ENCODE measurements at regions not wholly inside any gene's neighbourhood (a gene's known extent, or its start where the extent isn't known, plus 50 kb on each side); places are given as distances from the start of the nearest gene placed in this dataset.

GRCh38 chr13:73337532-73337931 is 278.7 kb downstream of the KLF5 start:
- intact Hi-C loops (cut with micrococcal nuclease; ENCODE audit: unreplicated experiment) = no loop called here
- BruUV-seq (replicated peaks) = no TSS peak
- no peak overlapping the region for H3K27ac ChIP-seq (ENCODE audit: low read length)
- ChIA-PET POLR2A (no interaction called here), CTCF (no interaction called here)
- no peak for ATAC-seq
- in situ Hi-C loops (cut with HindIII; ENCODE audit: low pct_unique_long_range_greater_than_20kb, low sequenced_read_pairs) = no loop called here
- H3K36me3 ChIP-seq (ENCODE audit: control insufficient read depth, insufficient read depth, low read length) = no peaks in the 10 kb centered on the region; the same call in 1 of the 2 replicates
- H3K4me1 ChIP-seq (ENCODE audit: control insufficient read depth, insufficient read depth, low read length) = no peaks in the 10 kb centered on the region
- no peak for DNase-seq (ENCODE audit: low read depth, low spot score)
- H3K9me3 ChIP-seq (ENCODE audit: control insufficient read depth, insufficient read depth, low read depth, low read length) = no peaks in the 10 kb centered on the region
- TF ChIP-seq, protein P1, sequence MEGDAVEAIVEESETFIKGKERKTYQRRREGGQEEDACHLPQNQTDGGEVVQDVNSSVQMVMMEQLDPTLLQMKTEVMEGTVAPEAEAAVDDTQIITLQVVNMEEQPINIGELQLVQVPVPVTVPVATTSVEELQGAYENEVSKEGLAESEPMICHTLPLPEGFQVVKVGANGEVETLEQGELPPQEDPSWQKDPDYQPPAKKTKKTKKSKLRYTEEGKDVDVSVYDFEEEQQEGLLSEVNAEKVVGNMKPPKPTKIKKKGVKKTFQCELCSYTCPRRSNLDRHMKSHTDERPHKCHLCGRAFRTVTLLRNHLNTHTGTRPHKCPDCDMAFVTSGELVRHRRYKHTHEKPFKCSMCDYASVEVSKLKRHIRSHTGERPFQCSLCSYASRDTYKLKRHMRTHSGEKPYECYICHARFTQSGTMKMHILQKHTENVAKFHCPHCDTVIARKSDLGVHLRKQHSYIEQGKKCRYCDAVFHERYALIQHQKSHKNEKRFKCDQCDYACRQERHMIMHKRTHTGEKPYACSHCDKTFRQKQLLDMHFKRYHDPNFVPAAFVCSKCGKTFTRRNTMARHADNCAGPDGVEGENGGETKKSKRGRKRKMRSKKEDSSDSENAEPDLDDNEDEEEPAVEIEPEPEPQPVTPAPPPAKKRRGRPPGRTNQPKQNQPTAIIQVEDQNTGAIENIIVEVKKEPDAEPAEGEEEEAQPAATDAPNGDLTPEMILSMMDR (IDR thresholded peaks at IDR 0.05) = no peak
- H3K4me3 ChIP-seq (ENCODE audit: low read depth in 2 of 2, low read length in 2 of 2) = no peak overlapping the region
- no peaks in the 10 kb centered on the region for H3K27me3 ChIP-seq (ENCODE audit: control insufficient read depth, insufficient read depth, low read length)

DNA sequence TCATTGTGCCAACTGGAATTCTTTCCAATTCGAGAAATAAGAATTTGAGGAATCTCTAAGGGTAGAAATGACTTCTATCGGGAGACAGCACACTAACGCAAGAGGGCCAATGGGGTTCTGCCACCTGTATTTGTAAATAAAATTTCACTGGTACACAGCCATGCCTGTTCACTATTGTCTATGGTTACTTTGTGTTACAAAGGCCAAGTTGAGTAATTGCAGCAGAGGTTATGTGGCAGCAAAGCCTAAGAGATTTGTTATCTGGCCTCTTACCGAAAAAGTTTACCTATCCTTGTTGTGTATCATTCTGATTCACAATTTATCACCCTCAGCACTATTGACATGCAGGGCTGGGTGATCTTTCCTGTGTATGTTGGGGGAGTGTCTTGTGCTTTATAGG is 278.0 kb downstream of the KLF5 start:
- DNase-seq (ENCODE audit: low read depth, low spot score) = no peak
- no peaks in the 10 kb centered on the region for H3K27me3 ChIP-seq (ENCODE audit: control insufficient read depth, insufficient read depth, low read length)
- no peaks in the 10 kb centered on the region; the same call in 1 of the 2 replicates for H3K36me3 ChIP-seq (ENCODE audit: control insufficient read depth, insufficient read depth, low read length)
- no peak overlapping the region for H3K27ac ChIP-seq (ENCODE audit: low read length)
- TF ChIP-seq SIN3A (IDR thresholded peaks at IDR 0.05; ENCODE audit: borderline replicate concordance, insufficient read depth, low read depth, low read length) = no peak
- TF ChIP-seq, protein P1 (IDR thresholded peaks at IDR 0.05) = no peak
- no peak for TF ChIP-seq POLR2AphosphoS5 (IDR thresholded peaks at IDR 0.05; ENCODE audit: low read depth, low read length)
- no peak for TF ChIP-seq REST (IDR thresholded peaks at IDR 0.05; ENCODE audit: insufficient read depth in 1 of 2, low read depth in 2 of 2, low read length in 1 of 2)
- H3K9me3 ChIP-seq (ENCODE audit: control insufficient read depth, insufficient read depth, low read depth, low read length) = no peaks in the 10 kb centered on the region
- no TSS peak for BruUV-seq (replicated peaks)
- no peak overlapping the region for H3K4me3 ChIP-seq (ENCODE audit: low read depth in 2 of 2, low read length in 2 of 2)
- in situ Hi-C loops (cut with HindIII; ENCODE audit: low pct_unique_long_range_greater_than_20kb, low sequenced_read_pairs) = no loop called here
- H3K4me1 ChIP-seq (ENCODE audit: control insufficient read depth, insufficient read depth, low read length) = no peaks in the 10 kb centered on the region
- no peak for ATAC-seq
- ChIA-PET CTCF (no interaction called here), POLR2A (no interaction called here)
- intact Hi-C loops (cut with micrococcal nuclease; ENCODE audit: unreplicated experiment) = no loop called here

GRCh38 chr13:73335944-73336343 is 277.1 kb downstream of the KLF5 start:
- intact Hi-C loops (cut with micrococcal nuclease; ENCODE audit: unreplicated experiment) = no loop called here
- ChIA-PET CTCF (no interaction called here), POLR2A (no interaction called here)
- no peak for ATAC-seq
- H3K27ac ChIP-seq (ENCODE audit: low read length) = no peak overlapping the region
- no peaks in the 10 kb centered on the region for H3K27me3 ChIP-seq (ENCODE audit: control insufficient read depth, insufficient read depth, low read length)
- in situ Hi-C loops (cut with HindIII; ENCODE audit: low pct_unique_long_range_greater_than_20kb, low sequenced_read_pairs) = no loop called here
- no peak overlapping the region for H3K4me3 ChIP-seq (ENCODE audit: low read depth in 2 of 2, low read length in 2 of 2)
- TF ChIP-seq, protein P1 (IDR thresholded peaks at IDR 0.05) = no peak
- no peak for TF ChIP-seq TCF7L2 (IDR thresholded peaks at IDR 0.05; ENCODE audit: low read depth, low read length)
- TF ChIP-seq SIN3A (IDR thresholded peaks at IDR 0.05; ENCODE audit: borderline replicate concordance, insufficient read depth, low read depth, low read length) = no peak
- TF ChIP-seq POLR2AphosphoS5 (IDR thresholded peaks at IDR 0.05; ENCODE audit: low read depth, low read length) = no peak
- no peak for TF ChIP-seq REST (IDR thresholded peaks at IDR 0.05; ENCODE audit: insufficient read depth in 1 of 2, low read depth in 2 of 2, low read length in 1 of 2)
- BruUV-seq (replicated peaks) = no TSS peak
- no peaks in the 10 kb centered on the region; the same call in 1 of the 2 replicates for H3K36me3 ChIP-seq (ENCODE audit: control insufficient read depth, insufficient read depth, low read length)
- H3K4me1 ChIP-seq (ENCODE audit: control insufficient read depth, insufficient read depth, low read length) = no peaks in the 10 kb centered on the region
- no peak for DNase-seq (ENCODE audit: low read depth, low spot score)
- no peaks in the 10 kb centered on the region for H3K9me3 ChIP-seq (ENCODE audit: control insufficient read depth, insufficient read depth, low read depth, low read length)
